GM12874 (cell line): ENCODE measurements at regions not wholly inside any gene's neighbourhood (a gene's known extent, or its start where the extent isn't known, plus 50 kb on each side); places are given as distances from the start of the nearest gene placed in this dataset.

Experiments
- TF ChIP-seq, protein P1 (sequence below): IDR thresholded peaks from 2 replicates; pipeline ENCODE4 v1.5.1; 2011; ENCODE audit warnings: low read depth, mild to moderate bottlenecking, control low read depth, low read length, moderate library complexity; ENCODE audit not compliant: insufficient read depth

- TF ChIP-seq, protein P1, sequence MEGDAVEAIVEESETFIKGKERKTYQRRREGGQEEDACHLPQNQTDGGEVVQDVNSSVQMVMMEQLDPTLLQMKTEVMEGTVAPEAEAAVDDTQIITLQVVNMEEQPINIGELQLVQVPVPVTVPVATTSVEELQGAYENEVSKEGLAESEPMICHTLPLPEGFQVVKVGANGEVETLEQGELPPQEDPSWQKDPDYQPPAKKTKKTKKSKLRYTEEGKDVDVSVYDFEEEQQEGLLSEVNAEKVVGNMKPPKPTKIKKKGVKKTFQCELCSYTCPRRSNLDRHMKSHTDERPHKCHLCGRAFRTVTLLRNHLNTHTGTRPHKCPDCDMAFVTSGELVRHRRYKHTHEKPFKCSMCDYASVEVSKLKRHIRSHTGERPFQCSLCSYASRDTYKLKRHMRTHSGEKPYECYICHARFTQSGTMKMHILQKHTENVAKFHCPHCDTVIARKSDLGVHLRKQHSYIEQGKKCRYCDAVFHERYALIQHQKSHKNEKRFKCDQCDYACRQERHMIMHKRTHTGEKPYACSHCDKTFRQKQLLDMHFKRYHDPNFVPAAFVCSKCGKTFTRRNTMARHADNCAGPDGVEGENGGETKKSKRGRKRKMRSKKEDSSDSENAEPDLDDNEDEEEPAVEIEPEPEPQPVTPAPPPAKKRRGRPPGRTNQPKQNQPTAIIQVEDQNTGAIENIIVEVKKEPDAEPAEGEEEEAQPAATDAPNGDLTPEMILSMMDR, result no peak
Measured at GRCh38 chr13:105019073-105019472, 1516.4 kb downstream of the EFNB2 start.

DNA sequence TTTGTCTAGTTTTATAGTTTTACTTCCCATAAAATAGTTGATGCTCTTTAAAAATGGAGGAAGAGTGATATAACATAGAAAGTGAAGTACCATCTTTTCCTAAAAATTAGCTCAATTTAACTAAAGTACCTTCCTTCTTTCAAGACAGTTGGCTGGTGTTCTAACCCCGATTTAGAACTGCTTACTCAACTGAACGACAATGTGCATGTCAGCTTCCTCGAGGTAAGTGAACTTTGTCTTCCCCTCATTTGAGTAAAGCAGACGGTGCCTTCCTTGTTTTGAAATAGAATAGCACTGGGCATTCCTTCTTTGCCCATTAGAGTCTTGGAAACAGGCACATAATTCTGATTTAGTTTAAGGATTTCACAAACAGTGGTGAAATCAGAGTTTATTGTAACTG is 1519.2 kb downstream of the EFNB2 start:
- TF ChIP-seq, protein P1, result no peak

GRCh38 chr13:105008604-105009003 is 1526.9 kb downstream of the EFNB2 start:
- TF ChIP-seq, protein P1, result no peak

- TF ChIP-seq, protein P1, result no peak
Measured at GRCh38 chr13:105007166-105007808, 1528.2 kb downstream of the EFNB2 start.

DNA sequence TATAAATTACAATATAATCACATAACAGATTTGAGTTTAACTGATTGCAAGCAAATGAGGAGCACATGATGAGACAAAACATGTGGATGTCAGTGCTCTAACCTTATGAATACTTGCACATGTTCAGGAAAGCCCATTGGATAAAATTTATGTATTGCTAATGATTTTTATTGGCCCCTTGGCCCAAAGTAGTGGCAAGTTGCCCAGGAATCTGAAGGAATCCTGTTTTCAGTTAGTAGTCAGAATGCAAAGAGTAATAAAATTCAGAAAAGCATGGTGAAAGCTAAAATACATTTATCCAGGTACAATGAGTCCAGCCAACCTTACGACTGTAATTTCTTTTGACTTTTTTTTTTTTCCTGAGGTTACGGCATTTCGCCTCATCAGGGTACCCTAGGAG is 1539.4 kb downstream of the EFNB2 start:
- TF ChIP-seq, protein P1, result no peak

DNA sequence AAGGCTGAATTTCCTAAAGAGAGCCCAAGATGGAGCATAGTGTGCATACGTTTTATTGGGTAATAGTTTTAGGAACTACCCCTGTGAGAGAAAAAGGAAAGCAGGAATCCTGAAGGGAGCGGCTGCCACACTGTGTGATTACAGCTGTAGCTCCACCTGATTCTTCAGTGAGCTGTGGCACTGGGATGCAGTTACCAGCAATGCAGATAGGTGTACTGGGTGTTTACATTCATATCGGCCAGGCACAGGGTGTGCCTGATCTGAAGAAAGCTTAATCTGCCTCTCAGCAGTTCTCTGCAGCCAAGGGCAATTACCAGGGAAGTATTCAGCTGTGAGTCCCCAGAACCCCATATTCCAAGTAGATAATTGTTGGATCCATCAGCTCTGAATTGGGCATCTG is 1541.8 kb downstream of the EFNB2 start:
- TF ChIP-seq, protein P1, result no peak

- TF ChIP-seq, protein P1, result no peak
Measured at GRCh38 chr13:104987621-104988020, 1547.8 kb downstream of the EFNB2 start.
